Activated CD8-positive, alpha-beta memory T cell treated with anti-CD3 and anti-CD28 coated beads, Interleukin-2, amount 10 ng/mL, durations not matched to agents 7 days and 5 days (primary cell): ENCODE measurements at regions not wholly inside any gene's neighbourhood (a gene's known extent, or its start where the extent isn't known, plus 50 kb on each side); places are given as distances from the start of the nearest gene placed in this dataset.

Experiments
- ATAC-seq: fragments of 150-1000 bp; cut with Tn5 transposase; one replicate; pipeline ENCODE4 v1.10.0; 2021; ENCODE audit warnings: moderate library complexity
- CTCF ChIA-PET: fragments of 350-600 bp; sonication (Branson Sonifier 250); formaldehyde crosslinking; loops from one replicate; lab custom pipeline; 2021; ENCODE audit warnings: antibody characterized with exemption; lab: Charles Lee
- DNase-seq: peaks from one replicate; pipeline ENCODE4 v3.0.0-alpha.2; 2020
- H3K27ac Mint-ChIP-seq: one replicate; pipeline ENCODE4 v1.8.0; 2021; ENCODE audit warnings: mild to moderate bottlenecking, mixed read lengths
- H3K27me3 Mint-ChIP-seq: one replicate; pipeline ENCODE4 v1.8.0; 2021; ENCODE audit warnings: mixed read lengths
- H3K36me3 Mint-ChIP-seq: one replicate; pipeline ENCODE4 v1.8.0; 2021; ENCODE audit warnings: mild to moderate bottlenecking, mixed read lengths
- H3K4me1 Mint-ChIP-seq: one replicate; pipeline ENCODE4 v1.8.0; 2021; ENCODE audit warnings: mixed read lengths
- H3K4me3 Mint-ChIP-seq: one replicate; pipeline ENCODE4 v1.8.0; 2021; ENCODE audit warnings: mild to moderate bottlenecking, moderate library complexity, mixed read lengths
- H3K9me3 Mint-ChIP-seq: one replicate; pipeline ENCODE4 v1.8.0; 2022; ENCODE audit warnings: low read depth, mixed read lengths

DNA sequence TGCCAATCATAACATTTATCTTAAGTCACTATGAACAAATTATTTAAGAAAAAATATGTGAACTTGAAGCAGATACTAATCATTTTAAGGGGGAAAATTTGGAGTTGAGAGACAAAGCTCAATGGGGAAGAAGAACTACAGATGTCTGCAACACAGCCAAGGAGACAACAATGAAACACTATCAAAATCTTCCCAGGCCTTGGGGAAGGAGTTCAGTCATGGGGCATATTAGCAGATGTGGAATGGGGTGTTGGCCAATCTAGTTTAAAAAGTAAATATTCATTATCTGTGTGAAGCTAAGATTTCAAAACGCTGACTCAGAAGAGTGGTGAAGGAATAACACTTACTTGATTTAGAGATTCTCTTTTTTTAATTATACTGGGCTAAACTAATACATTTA is 671.6 kb upstream of the ZP4 start:
- Mint-ChIP-seq H3K27ac (no peak overlapping the region), H3K36me3 (no peaks in the 10 kb centered on the region), H3K4me3 (no peak overlapping the region), H3K27me3 (no peaks in the 10 kb centered on the region), H3K9me3 (peaks cover 26% of the 10 kb centered on the region), H3K4me1 (no peaks in the 10 kb centered on the region)
- DNase-seq: no peak
- CTCF ChIA-PET: no interaction called here
- no peak for ATAC-seq

DNA sequence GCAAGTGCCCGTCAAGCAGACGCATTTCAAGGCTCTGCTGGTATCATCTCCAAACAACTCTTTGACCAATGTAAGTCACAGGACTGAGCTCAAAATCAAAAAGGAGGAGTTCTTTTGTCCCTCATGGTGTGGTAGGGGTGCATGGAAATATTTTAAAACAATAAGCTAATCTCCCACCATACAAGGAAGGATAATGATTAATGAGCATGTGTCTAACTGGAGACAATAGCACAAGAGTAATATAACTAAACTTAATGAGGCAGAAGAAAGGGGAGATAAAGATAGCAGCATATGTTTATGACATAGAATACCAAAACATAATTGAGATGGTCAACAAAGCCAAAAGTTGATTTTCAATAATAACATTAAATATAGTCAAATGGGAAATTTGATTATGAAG is 668.0 kb upstream of the ZP4 start:
- DNase-seq (no peak), ATAC-seq (no peak)
- H3K4me3 Mint-ChIP-seq: no peak overlapping the region
- no peaks in the 10 kb centered on the region for H3K4me1 Mint-ChIP-seq
- peaks cover 20% of the 10 kb centered on the region for H3K9me3 Mint-ChIP-seq
- no peak overlapping the region for H3K27ac Mint-ChIP-seq
- no peaks in the 10 kb centered on the region for H3K36me3 Mint-ChIP-seq
- H3K27me3 Mint-ChIP-seq: no peaks in the 10 kb centered on the region
- CTCF ChIA-PET: no interaction called here

DNA sequence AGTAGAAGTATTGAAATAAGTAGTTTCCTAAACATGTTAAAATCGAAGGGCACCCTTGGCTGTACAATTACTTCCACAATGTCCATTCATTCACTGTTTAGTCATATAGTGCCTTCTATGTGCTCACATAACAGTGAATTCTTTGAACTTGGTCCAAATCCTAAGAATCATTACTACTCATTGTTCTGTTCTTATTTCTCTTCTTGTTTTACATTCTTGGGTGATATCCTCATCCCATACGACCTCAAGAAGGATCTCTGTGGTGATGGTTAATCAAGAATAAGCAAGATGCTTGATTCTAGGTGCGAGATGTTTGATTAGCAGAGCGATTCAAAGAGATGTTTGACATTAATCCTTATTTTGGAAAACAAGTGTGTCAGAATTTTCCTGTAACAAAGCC is 667.4 kb upstream of the ZP4 start:
- Mint-ChIP-seq H3K9me3 (peaks cover 14% of the 10 kb centered on the region), H3K27ac (no peak overlapping the region), H3K27me3 (no peaks in the 10 kb centered on the region), H3K4me1 (no peaks in the 10 kb centered on the region), H3K36me3 (no peaks in the 10 kb centered on the region), H3K4me3 (no peak overlapping the region)
- DNase-seq (no peak), ATAC-seq (no peak)
- CTCF ChIA-PET: no interaction called here

DNA sequence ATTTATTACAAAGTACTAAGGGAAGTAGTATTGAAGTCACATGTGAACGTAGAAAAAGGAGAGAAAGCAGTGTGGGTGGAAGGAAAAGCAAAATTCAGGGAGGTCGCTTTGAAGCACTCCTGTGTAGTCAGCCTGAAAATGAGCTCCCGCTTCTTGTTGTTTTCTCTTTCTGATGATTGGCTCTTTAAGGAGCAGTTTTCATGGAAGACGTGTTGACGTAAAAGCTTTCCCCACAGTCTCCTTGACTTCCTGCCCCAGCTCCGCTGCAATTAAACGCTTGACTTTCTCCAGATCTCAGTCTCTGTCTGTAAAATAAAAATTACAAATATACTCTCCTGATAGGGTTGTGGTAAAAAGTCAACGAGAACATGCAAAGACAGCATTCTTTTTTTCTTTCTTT is 661.5 kb upstream of the ZP4 start:
- CTCF ChIA-PET: no interaction called here
- no peaks in the 10 kb centered on the region for H3K27me3 Mint-ChIP-seq
- H3K36me3 Mint-ChIP-seq: no peaks in the 10 kb centered on the region
- no peak overlapping the region for H3K4me3 Mint-ChIP-seq
- no peak overlapping the region for H3K27ac Mint-ChIP-seq
- no peak for ATAC-seq
- H3K9me3 Mint-ChIP-seq: peaks cover 13% of the 10 kb centered on the region
- no peaks in the 10 kb centered on the region for H3K4me1 Mint-ChIP-seq
- no peak for DNase-seq

DNA sequence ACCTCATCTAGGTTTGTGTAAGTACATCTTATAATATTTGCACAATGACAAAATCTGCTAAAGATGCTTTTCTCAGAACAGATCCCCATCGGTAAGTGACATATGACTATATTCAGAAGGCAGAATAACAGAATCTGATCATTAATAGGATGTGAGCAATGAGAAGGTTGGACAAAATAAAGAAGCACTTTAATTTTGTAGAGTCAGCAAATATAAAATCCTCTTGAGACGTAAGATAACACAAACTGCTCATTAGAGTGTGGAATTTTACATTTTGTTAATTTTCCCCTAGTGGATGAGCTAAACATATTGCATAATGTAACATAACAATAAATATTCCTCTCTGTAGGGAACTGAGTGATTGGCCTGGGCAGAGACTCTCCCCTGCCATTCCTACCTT is 658.4 kb upstream of the ZP4 start:
- Mint-ChIP-seq H3K4me3 (no peak overlapping the region), H3K27ac (no peak overlapping the region), H3K9me3 (peaks cover 11% of the 10 kb centered on the region), H3K4me1 (no peaks in the 10 kb centered on the region), H3K27me3 (no peaks in the 10 kb centered on the region), H3K36me3 (no peaks in the 10 kb centered on the region)
- no peak for DNase-seq
- CTCF ChIA-PET: no interaction called here
- no peak for ATAC-seq

DNA sequence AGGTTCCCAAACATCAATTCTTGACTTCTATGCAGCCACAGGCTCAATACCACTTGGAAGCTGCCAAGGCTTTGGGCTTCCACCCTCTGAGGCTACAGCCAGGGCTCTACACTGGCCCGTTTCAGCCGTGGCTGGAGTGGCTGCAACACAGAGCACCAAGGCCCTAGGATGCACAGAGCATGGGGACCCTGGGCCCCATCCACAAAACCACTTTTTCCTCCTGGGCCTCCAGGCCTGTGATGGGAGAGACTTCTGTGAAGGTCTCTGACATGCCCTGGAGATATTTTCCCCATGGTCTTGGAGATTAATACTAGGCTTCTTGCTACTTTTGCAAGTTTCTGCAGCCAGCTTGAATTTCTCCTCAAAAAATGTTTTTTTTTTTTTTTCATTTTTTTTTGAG is 655.4 kb upstream of the ZP4 start:
- no peak overlapping the region for H3K4me3 Mint-ChIP-seq
- DNase-seq (no peak), ATAC-seq (no peak)
- H3K27ac Mint-ChIP-seq: no peak overlapping the region
- CTCF ChIA-PET: no interaction called here
- no peaks in the 10 kb centered on the region for H3K27me3 Mint-ChIP-seq
- no peaks in the 10 kb centered on the region for H3K36me3 Mint-ChIP-seq
- peaks cover 10% of the 10 kb centered on the region for H3K9me3 Mint-ChIP-seq
- no peaks in the 10 kb centered on the region for H3K4me1 Mint-ChIP-seq

DNA sequence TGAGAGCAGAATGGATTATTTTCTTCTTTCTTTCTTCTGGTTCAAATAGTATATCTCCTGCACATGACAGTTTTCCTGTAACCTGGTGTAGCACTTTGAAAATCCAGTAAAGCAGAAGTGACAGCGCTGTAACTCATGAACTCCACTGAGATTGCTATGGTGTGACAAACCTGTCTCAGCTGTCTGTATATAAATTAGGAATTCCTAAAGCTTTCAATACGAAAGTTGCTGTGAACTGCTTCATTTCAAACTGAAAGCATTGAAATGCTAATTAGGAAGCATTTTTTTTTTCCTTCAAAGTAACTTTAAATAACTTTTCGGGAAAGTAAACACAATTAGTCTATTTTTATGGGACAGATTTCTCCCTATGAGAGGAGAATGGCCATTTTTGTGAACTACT is 646.9 kb upstream of the ZP4 start:
- Mint-ChIP-seq H3K4me1 (no peaks in the 10 kb centered on the region), H3K36me3 (no peaks in the 10 kb centered on the region), H3K27ac (no peak overlapping the region), H3K9me3 (peaks cover 10% of the 10 kb centered on the region), H3K4me3 (no peak overlapping the region), H3K27me3 (no peaks in the 10 kb centered on the region)
- ATAC-seq (no peak), DNase-seq (no peak)
- CTCF ChIA-PET: no interaction called here

DNA sequence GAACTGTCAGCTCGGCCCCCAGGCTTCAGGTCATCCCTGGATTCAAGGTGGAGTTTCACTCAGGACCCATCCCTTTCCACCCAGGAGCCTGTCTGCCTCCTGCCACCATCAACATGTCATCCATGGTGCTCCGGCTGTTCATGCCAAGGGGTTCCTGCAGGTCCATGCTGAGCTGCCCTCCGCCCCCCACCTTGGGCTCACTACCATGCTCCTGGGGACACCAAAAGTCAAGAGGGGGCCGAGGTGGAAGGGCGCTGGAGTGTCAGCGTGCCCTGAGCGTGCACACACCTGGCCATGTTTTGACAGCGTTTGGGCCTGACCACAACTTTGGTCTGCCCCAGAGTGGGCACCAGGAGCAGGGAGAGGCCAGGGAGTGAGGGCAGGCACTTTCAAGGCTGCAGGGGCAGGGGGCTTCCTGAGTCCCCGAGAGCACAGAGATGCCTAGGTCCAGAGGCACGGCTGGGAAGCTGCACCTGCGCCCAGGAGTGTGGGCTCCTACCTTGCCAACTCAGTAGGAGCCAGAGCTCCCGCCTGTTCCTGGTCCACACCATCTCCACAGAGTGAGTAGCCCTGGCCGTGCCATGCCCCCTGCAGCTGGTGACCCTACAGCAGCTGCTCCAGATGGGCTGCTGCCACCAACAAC is 639.6 kb upstream of the ZP4 start:
- peaks cover 5% of the 10 kb centered on the region for H3K9me3 Mint-ChIP-seq
- no peaks in the 10 kb centered on the region for H3K36me3 Mint-ChIP-seq
- ATAC-seq: no peak
- H3K4me3 Mint-ChIP-seq: no peak overlapping the region
- CTCF ChIA-PET: no interaction called here
- H3K27ac Mint-ChIP-seq: no peak overlapping the region
- no peaks in the 10 kb centered on the region for H3K27me3 Mint-ChIP-seq
- no peaks in the 10 kb centered on the region for H3K4me1 Mint-ChIP-seq
- DNase-seq: no peak

DNA sequence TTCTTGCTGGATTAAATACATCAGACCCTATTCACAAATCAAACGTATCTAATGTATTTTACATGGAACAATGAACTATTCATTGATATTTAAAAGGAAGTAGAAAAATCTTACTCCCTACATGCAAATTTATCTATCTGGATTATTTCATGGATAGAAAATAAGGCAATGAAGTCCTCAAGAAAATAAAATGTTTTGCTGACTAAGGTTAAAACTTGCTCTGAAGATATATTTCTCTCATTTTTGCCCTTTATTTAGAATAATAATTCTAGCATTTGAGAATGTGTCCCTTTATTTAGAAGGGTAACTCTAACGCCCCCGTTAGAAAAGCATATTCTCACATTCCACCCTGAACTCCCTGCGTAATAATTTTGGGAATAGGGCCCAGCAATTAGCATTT is 627.0 kb upstream of the ZP4 start:
- DNase-seq: no peak
- H3K9me3 Mint-ChIP-seq: peaks cover 11% of the 10 kb centered on the region
- H3K4me3 Mint-ChIP-seq: no peak overlapping the region
- no peaks in the 10 kb centered on the region for H3K36me3 Mint-ChIP-seq
- ATAC-seq: no peak
- H3K4me1 Mint-ChIP-seq: no peaks in the 10 kb centered on the region
- no peak overlapping the region for H3K27ac Mint-ChIP-seq
- H3K27me3 Mint-ChIP-seq: no peaks in the 10 kb centered on the region
- CTCF ChIA-PET: no interaction called here

DNA sequence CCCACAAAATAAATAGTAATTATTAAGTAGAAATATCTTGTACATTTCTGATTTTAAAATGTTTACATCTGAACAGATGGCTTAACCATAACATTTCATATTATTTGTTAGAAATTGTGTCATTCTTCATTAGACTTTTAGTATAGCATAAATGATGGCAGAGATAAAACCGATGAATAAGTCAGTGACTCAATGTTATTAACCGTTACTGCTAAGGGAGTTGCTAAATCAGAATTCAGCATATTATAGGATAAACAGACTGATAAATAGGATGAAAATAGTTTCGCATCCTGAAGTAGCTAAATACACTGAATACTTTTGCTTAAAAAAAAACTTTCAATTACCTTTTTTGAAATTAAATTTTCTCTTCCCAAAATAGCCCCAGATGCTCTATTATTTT is 610.6 kb upstream of the ZP4 start:
- Mint-ChIP-seq H3K36me3 (no peaks in the 10 kb centered on the region), H3K9me3 (peaks cover 6% of the 10 kb centered on the region), H3K4me1 (no peaks in the 10 kb centered on the region), H3K27ac (no peak overlapping the region), H3K27me3 (no peaks in the 10 kb centered on the region), H3K4me3 (no peak overlapping the region)
- CTCF ChIA-PET: no interaction called here
- DNase-seq (no peak), ATAC-seq (no peak)

DNA sequence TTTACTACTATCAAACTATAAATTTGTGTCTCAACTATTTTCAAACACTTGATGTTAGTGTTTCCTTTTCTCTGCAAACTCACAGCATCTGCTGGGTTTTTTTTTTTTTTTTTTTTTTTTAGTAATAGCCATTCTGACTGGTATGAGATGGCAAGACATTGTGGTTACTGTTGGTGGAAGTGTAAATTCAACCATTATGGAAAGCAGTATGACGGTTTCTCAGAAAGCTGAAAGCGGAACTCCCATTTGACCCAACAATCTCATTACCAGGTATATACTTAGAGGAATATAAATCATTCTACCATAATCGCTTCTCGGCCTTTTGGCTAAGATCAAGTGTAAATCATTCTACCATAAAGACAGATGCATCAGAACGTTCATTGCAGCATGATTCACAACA is 608.3 kb upstream of the ZP4 start:
- CTCF ChIA-PET: no interaction called here
- Mint-ChIP-seq H3K27me3 (no peaks in the 10 kb centered on the region), H3K9me3 (peaks cover 6% of the 10 kb centered on the region), H3K4me3 (no peak overlapping the region), H3K27ac (no peak overlapping the region), H3K4me1 (no peaks in the 10 kb centered on the region), H3K36me3 (no peaks in the 10 kb centered on the region)
- ATAC-seq (no peak), DNase-seq (no peak)

DNA sequence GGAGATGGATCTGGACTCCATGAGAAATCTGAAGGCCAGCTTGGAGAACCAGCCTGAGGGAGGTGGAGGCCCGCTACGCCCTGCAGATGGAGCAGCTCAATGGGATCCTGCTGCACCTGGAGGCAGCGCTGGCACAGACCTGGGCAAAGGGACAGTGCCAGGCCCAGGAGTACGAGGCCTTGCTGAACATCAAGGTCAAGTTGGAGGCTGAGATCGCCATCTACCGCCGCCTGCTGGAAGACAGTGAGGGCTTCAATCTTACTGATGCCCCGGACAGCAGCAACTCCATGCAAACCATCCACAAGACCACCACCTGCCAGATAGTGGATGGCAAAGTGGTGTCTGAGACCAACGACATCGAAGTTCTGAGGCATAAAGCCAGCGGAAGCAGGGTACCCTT is 601.5 kb upstream of the ZP4 start:
- CTCF ChIA-PET: no interaction called here
- Mint-ChIP-seq H3K27ac (no peak overlapping the region), H3K4me1 (no peaks in the 10 kb centered on the region), H3K27me3 (no peaks in the 10 kb centered on the region), H3K4me3 (no peak overlapping the region), H3K9me3 (peaks cover 2% of the 10 kb centered on the region), H3K36me3 (no peaks in the 10 kb centered on the region)
- ATAC-seq: no peak
- no peak for DNase-seq

DNA sequence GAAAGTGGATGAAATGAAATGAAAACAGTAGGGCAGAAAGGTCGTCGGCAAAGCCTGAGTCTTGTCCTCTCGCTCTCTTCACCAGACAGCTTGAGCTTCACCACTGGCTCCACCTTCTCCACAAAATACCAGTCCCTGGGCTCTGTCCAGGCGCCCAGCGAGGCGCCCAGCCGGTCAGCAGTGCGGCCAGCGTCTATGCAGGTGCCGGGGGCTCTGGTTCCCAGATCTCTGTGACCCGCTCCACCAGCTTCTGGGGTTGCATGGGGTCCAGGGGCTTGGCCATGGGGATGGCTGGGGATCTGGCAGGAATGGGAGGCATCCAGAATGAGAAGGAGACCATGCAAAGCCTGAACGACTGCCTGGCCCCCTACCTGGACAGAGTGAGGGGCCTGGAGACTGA is 600.5 kb upstream of the ZP4 start:
- Mint-ChIP-seq H3K4me1 (no peaks in the 10 kb centered on the region), H3K9me3 (peaks cover 2% of the 10 kb centered on the region), H3K27me3 (no peaks in the 10 kb centered on the region), H3K36me3 (no peaks in the 10 kb centered on the region), H3K27ac (no peak overlapping the region), H3K4me3 (no peak overlapping the region)
- DNase-seq (no peak), ATAC-seq (no peak)
- CTCF ChIA-PET: no interaction called here

DNA sequence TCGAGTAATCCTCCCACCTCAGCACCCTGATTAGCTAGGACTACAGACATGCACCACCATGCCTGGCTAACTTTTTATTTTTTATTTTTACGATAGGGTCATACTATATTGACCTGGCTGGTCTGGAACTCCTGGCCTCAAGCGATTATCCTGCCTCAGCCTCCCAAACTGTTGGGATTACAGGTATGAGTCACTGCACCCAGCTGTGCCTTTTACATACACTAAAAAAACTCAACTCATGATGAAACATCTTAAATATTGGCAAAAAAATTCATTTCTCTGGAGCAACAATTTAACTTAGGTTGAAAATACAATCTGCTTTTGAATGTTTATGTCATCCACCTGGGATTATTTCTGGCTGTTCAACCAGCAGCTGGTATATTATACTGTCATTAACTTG is 598.3 kb upstream of the ZP4 start:
- no peaks in the 10 kb centered on the region for H3K4me1 Mint-ChIP-seq
- H3K9me3 Mint-ChIP-seq: peaks cover 4% of the 10 kb centered on the region
- H3K27me3 Mint-ChIP-seq: no peaks in the 10 kb centered on the region
- H3K27ac Mint-ChIP-seq: no peak overlapping the region
- no peak overlapping the region for H3K4me3 Mint-ChIP-seq
- DNase-seq (no peak), ATAC-seq (no peak)
- CTCF ChIA-PET: no interaction called here
- no peaks in the 10 kb centered on the region for H3K36me3 Mint-ChIP-seq

DNA sequence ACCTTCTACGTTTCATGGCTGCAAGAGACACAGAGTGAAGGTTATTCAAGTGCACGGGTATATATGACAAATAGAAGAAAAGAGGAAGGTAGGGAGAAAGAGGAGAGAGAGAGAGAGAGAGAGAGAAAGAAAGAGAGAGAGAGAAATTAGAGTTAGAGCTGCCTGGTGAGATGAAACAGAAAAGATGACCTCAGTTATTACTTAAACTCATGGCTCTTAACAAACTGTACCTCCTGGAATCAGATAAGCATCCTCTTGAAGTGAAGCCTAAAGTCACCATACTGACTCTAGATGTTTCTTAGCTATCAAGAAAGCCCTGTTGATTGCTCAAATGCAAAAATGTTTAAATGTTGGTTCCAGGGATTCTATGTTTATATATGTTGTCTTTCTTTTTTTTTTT is 597.7 kb upstream of the ZP4 start:
- Mint-ChIP-seq H3K27me3 (no peaks in the 10 kb centered on the region), H3K27ac (no peak overlapping the region), H3K4me3 (no peak overlapping the region), H3K4me1 (no peaks in the 10 kb centered on the region), H3K36me3 (no peaks in the 10 kb centered on the region), H3K9me3 (peaks cover 4% of the 10 kb centered on the region)
- no peak for ATAC-seq
- CTCF ChIA-PET: no interaction called here
- no peak for DNase-seq
